Hepatocyte (in vitro differentiated cells): ENCODE measurements at regions not wholly inside any gene's neighbourhood (a gene's known extent, or its start where the extent isn't known, plus 50 kb on each side); places are given as distances from the start of the nearest gene placed in this dataset.

Source experiments
- DNase-seq: peaks from one replicate; pipeline ENCODE4 v3.0.0-alpha.2; 2016; ENCODE audit warnings: low spot score
- H2AFZ ChIP-seq: fragments of 200-600 bp; sonication (generic); 2 replicates; pipeline ENCODE4 v1.6.0; 2016; ENCODE audit warnings: antibody characterized with exemption, mild to moderate bottlenecking
- H3K27ac ChIP-seq: fragments of 200-600 bp; sonication (generic); 2 replicates; pipeline ENCODE4 v1.5.1; 2016; ENCODE audit warnings: mild to moderate bottlenecking
- H3K27me3 ChIP-seq: fragments of 200-600 bp; sonication (generic); 2 replicates; pipeline ENCODE4 v1.6.1; 2016
- H3K36me3 ChIP-seq: fragments of 200-600 bp; sonication (generic); replicated peaks from 2 replicates; pipeline ENCODE4 v1.5.1; 2016; ENCODE audit warnings: low read depth; ENCODE audit not compliant: insufficient read depth
- H3K4me1 ChIP-seq: fragments of 200-600 bp; sonication (generic); 2 replicates; pipeline ENCODE4 v1.5.1; 2016; ENCODE audit warnings: mild to moderate bottlenecking, moderate library complexity; ENCODE audit not compliant: insufficient read depth
- H3K4me2 ChIP-seq: fragments of 200-600 bp; sonication (generic); 2 replicates; pipeline ENCODE4 v1.6.0; 2016
- H3K4me3 ChIP-seq: fragments of 200-600 bp; sonication (generic); 2 replicates; pipeline ENCODE4 v1.5.1; 2016; ENCODE audit warnings: mild to moderate bottlenecking
- H3K79me2 ChIP-seq: fragments of 200-600 bp; sonication (generic); 2 replicates; pipeline ENCODE4 v1.6.0; 2017; ENCODE audit warnings: mild to moderate bottlenecking
- H3K9me2 ChIP-seq: fragments of 200-600 bp; sonication (generic); replicated peaks from 2 replicates; pipeline ENCODE4 v1.6.0; 2017; ENCODE audit warnings: mild to moderate bottlenecking; ENCODE audit not compliant: insufficient read depth
- H3K9me3 ChIP-seq: fragments of 200-600 bp; sonication (generic); 2 replicates; pipeline ENCODE4 v1.5.1; 2016; ENCODE audit warnings: low read depth, mild to moderate bottlenecking
- H4K20me1 ChIP-seq: fragments of 200-600 bp; sonication (generic); 2 replicates; pipeline ENCODE4 v1.6.0; 2016; ENCODE audit warnings: mild to moderate bottlenecking; ENCODE audit not compliant: insufficient read depth, poor library complexity, severe bottlenecking
- EZH2 ChIP-seq: fragments of 200-600 bp; sonication (generic); IDR thresholded peaks from 2 replicates; pipeline ENCODE4 v1.6.1; 2016; ENCODE audit warnings: antibody characterized with exemption, mild to moderate bottlenecking, borderline replicate concordance
- EZH2phosphoT487 ChIP-seq: fragments of 200-600 bp; sonication (generic); IDR thresholded peaks from one replicate; pipeline ENCODE4 v1.6.1; 2018; ENCODE audit warnings: antibody characterized with exemption, mild to moderate bottlenecking, low read depth, moderate library complexity; ENCODE audit not compliant: unreplicated experiment, severe bottlenecking
- WGBS: methylation state at CpG from one replicate; pipeline ENCODE4 v1.1.6; 2016; ENCODE audit warnings: low lambda C conversion rate; ENCODE audit errors: missing lambda C conversion rate; 5-methylcytosine and 5-hydroxymethylcytosine counted together
- TF ChIP-seq, protein P1 (sequence below): fragments of 200-600 bp; sonication (generic); IDR thresholded peaks from 2 replicates; pipeline ENCODE4 v1.5.1; 2016; ENCODE audit warnings: antibody characterized with exemption, mild to moderate bottlenecking; ENCODE audit not compliant: poor library complexity

DNA sequence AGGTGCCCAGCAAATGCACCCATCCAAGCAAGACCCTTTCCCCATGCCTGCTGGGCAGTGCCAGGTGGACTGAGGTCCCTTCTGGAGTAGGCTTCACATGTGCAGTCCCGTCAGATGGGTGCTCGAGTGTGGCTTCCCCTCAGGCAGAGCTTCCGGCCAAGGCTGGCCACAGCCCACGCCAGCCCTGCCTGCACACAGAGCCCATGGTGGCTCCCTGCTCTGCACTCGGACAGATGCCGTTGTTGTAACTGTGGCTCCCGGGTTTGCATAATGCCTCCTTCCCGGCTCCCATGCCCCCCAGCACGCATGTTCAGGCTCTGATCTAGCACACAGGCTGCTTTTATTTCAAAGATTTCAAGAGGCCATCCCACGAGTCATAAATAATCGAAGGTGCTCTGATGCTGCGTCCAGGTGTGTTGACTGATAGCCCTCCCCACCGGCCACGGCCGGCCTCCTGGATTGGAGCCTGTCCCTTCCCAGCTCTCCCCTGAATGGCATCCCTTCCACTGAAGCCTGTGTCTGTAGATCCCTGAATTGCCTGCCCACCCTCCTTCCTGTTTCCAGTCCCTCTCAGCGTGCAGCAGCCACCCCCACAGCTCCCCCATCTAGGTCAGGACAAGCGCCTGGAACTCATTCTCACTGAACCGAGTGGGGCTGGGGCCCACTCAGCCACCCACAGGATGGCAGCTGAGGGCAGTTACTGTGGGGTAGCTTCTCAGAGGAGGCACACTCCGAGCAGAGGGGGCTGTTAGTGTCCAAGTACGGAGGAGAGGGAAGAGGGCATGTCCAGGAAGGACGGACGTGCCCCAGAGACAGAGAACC, 100.0 kb upstream of the LINGO1 start:
- TF ChIP-seq EZH2phosphoT487: no peak
- TF ChIP-seq, protein P1, sequence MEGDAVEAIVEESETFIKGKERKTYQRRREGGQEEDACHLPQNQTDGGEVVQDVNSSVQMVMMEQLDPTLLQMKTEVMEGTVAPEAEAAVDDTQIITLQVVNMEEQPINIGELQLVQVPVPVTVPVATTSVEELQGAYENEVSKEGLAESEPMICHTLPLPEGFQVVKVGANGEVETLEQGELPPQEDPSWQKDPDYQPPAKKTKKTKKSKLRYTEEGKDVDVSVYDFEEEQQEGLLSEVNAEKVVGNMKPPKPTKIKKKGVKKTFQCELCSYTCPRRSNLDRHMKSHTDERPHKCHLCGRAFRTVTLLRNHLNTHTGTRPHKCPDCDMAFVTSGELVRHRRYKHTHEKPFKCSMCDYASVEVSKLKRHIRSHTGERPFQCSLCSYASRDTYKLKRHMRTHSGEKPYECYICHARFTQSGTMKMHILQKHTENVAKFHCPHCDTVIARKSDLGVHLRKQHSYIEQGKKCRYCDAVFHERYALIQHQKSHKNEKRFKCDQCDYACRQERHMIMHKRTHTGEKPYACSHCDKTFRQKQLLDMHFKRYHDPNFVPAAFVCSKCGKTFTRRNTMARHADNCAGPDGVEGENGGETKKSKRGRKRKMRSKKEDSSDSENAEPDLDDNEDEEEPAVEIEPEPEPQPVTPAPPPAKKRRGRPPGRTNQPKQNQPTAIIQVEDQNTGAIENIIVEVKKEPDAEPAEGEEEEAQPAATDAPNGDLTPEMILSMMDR: no peak
- TF ChIP-seq EZH2: no peak
- Histone ChIP-seq H3K79me2 (no peaks in the 10 kb centered on the region), H3K4me2 (no peak overlapping the region), H3K9me2 (no peaks in the 10 kb centered on the region), H3K9me3 (no peaks in the 10 kb centered on the region), H3K27me3 (no peaks in the 10 kb centered on the region), H3K4me1 (no peaks in the 10 kb centered on the region), H2AFZ (no peak overlapping the region), H3K4me3 (no peak overlapping the region), H4K20me1 (no peaks in the 10 kb centered on the region), H3K36me3 (no peaks in the 10 kb centered on the region), H3K27ac (no peak overlapping the region)
- WGBS: 79% methylated on average over 21 of the region's 22 CpGs
- DNase-seq: no peak

DNA sequence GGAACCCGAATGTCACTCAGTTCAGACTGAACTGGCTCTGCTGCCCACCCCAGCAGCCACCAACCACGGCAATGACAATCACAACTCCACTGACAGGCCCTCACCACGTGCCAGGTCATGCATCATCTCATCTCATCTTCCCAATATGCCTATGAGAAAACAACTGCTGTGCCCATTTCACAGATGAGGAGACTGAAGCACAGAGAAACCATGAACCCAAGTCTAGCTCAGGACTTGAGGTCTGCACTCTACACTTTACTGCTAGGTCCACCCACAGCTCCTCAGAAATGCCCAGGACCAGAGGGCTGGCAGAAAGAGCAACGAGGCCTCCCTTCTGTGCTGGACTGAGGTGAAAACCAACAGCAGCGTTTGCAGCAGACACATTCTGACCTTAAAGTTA, 99.2 kb upstream of the LINGO1 start:
- no peaks in the 10 kb centered on the region for H4K20me1 ChIP-seq
- TF ChIP-seq EZH2phosphoT487 (no peak), EZH2 (no peak)
- TF ChIP-seq, protein P1: no peak
- WGBS: 79% methylated on average over 5 of the region's 5 CpGs
- no peak overlapping the region for H3K27ac ChIP-seq
- H3K36me3 ChIP-seq: no peaks in the 10 kb centered on the region
- H3K9me3 ChIP-seq: no peaks in the 10 kb centered on the region
- no peak for DNase-seq
- no peak overlapping the region for H2AFZ ChIP-seq
- H3K79me2 ChIP-seq: no peaks in the 10 kb centered on the region
- H3K27me3 ChIP-seq: no peaks in the 10 kb centered on the region
- no peaks in the 10 kb centered on the region for H3K9me2 ChIP-seq
- H3K4me3 ChIP-seq: no peak overlapping the region
- H3K4me2 ChIP-seq: no peak overlapping the region
- no peaks in the 10 kb centered on the region for H3K4me1 ChIP-seq

DNA sequence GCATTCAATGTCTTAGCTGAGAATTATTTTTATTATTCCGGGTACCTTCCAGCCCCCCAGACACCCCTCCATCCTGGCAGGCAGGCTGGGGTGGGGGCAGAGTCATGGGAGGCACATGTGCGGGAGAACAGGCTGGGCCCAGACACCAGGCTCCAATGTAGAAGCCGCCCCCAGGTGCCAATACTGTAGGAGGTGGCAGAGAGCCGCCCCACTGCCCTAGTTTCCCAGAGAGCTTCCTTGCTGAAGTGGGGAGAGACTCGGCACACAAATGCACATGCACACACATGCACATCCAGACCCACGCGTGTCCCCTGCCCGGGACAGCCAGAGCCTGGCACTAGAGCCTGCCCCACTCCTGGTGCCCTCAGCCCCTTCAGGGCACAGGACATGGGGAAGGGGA, 98.4 kb upstream of the LINGO1 start:
- Histone ChIP-seq H3K4me2 (no peak overlapping the region), H3K9me2 (no peaks in the 10 kb centered on the region), H4K20me1 (no peaks in the 10 kb centered on the region), H3K4me3 (no peak overlapping the region), H2AFZ (no peak overlapping the region), H3K9me3 (no peaks in the 10 kb centered on the region), H3K27ac (no peak overlapping the region), H3K4me1 (no peaks in the 10 kb centered on the region), H3K36me3 (no peaks in the 10 kb centered on the region), H3K79me2 (no peaks in the 10 kb centered on the region), H3K27me3 (no peaks in the 10 kb centered on the region)
- DNase-seq: no peak
- TF ChIP-seq, protein P1: no peak
- no peak for TF ChIP-seq EZH2phosphoT487
- no peak for TF ChIP-seq EZH2
- 92% methylated on average over 7 of the region's 8 CpGs for WGBS
